Activated T-cell treated with anti-CD3 and anti-CD28 coated beads, Interleukin-2, amount 50 U/mL, for 72 hours (primary cell): ENCODE measurements at regions not wholly inside any gene's neighbourhood (a gene's known extent, or its start where the extent isn't known, plus 50 kb on each side); places are given as distances from the start of the nearest gene placed in this dataset.
A peak's percentile ranks its signal among the peaks of the same experiment; 100 is the strongest.

Experiments
- ATAC-seq, 2 donors: fragments of 150-1000 bp; cut with Tn5 transposase; replicated peaks in 1 of 2; 2 replicates each; pipeline ENCODE4 v1.10.0; 2021; ENCODE audit warnings: moderate library complexity in 2 of 2, mild to moderate bottlenecking in 1 of 2
- DNase-seq, 2 donors: peaks; one replicate each; pipeline ENCODE4 v3.0.0; 2021 to 2022; ENCODE audit warnings: mixed read lengths in 1 of 2
- H3K27ac Mint-ChIP-seq: one replicate; pipeline ENCODE4 v1.8.0; 2022; ENCODE audit warnings: mild to moderate bottlenecking, moderate library complexity, mixed read lengths
- H3K27me3 Mint-ChIP-seq: one replicate; pipeline ENCODE4 v1.8.0; 2022; ENCODE audit warnings: low read depth, mixed read lengths
- H3K36me3 Mint-ChIP-seq, 2 donors: one replicate each; pipeline ENCODE4 v1.8.0; 2022; ENCODE audit warnings: mixed read lengths in 2 of 2, mild to moderate bottlenecking in 1 of 2; ENCODE audit not compliant: insufficient read depth in 2 of 2
- H3K4me1 Mint-ChIP-seq: one replicate; pipeline ENCODE4 v1.8.0; 2022; ENCODE audit warnings: low read depth, mixed read lengths
- H3K4me3 Mint-ChIP-seq, 2 donors: one replicate each; pipeline ENCODE4 v1.8.0; 2022; ENCODE audit warnings: mild to moderate bottlenecking in 2 of 2, mixed read lengths in 2 of 2, moderate library complexity in 2 of 2
- H3K9me3 Mint-ChIP-seq, 2 donors: one replicate each; pipeline ENCODE4 v1.8.0; 2022; ENCODE audit warnings: mixed read lengths in 2 of 2

- DNase-seq (no peak), ATAC-seq (no peak)
- no peaks in the 10 kb centered on the region for H3K9me3 Mint-ChIP-seq
- H3K27ac Mint-ChIP-seq, result no peak overlapping the region
- H3K4me1 Mint-ChIP-seq, result peaks cover 6% of the 10 kb centered on the region
- H3K27me3 Mint-ChIP-seq, result peaks cover 5% of the 10 kb centered on the region
- H3K4me3 Mint-ChIP-seq, result no peak overlapping the region
- no peaks in the 10 kb centered on the region for H3K36me3 Mint-ChIP-seq
Measured at GRCh38 chr3:139771331-139771730, 93.6 kb upstream of the NMNAT3 start.

GRCh38 chr3:139770577-139770976, 92.8 kb upstream of the NMNAT3 start:
- DNase-seq (no peak), ATAC-seq (no peak)
- Mint-ChIP-seq H3K4me1 (peaks cover 6% of the 10 kb centered on the region), H3K9me3 (no peaks in the 10 kb centered on the region), H3K36me3 (no peaks in the 10 kb centered on the region), H3K27ac (no peak overlapping the region), H3K27me3 (peaks cover 5% of the 10 kb centered on the region), H3K4me3 (no peak overlapping the region)

GRCh38 chr3:139769796-139770195, 92.0 kb upstream of the NMNAT3 start:
- H3K27me3 Mint-ChIP-seq, result peaks cover 5% of the 10 kb centered on the region
- H3K27ac Mint-ChIP-seq, result no peak overlapping the region
- ATAC-seq (no peak), DNase-seq (no peak)
- H3K36me3 Mint-ChIP-seq, result no peaks in the 10 kb centered on the region
- no peaks in the 10 kb centered on the region for H3K9me3 Mint-ChIP-seq
- peaks cover 6% of the 10 kb centered on the region for H3K4me1 Mint-ChIP-seq
- H3K4me3 Mint-ChIP-seq, result no peak overlapping the region

- Mint-ChIP-seq H3K27ac (no peak overlapping the region), H3K4me1 (no peaks in the 10 kb centered on the region), H3K4me3 (no peak overlapping the region), H3K36me3 (no peaks in the 10 kb centered on the region), H3K9me3 (no peaks in the 10 kb centered on the region), H3K27me3 (peaks cover 5% of the 10 kb centered on the region)
- ATAC-seq, result no peak
- DNase-seq, result no peak
Measured at GRCh38 chr3:139764936-139765335, 87.2 kb upstream of the NMNAT3 start.

- Mint-ChIP-seq H3K27me3 (peaks cover under 1% of the 10 kb centered on the region), H3K27ac (no peak overlapping the region), H3K36me3 (no peaks in the 10 kb centered on the region), H3K4me1 (no peaks in the 10 kb centered on the region), H3K9me3 (no peaks in the 10 kb centered on the region), H3K4me3 (no peak overlapping the region)
- DNase-seq (no peak), ATAC-seq (no peak)
Measured at GRCh38 chr3:139764069-139764905, 86.5 kb upstream of the NMNAT3 start.

- no peaks in the 10 kb centered on the region for H3K4me1 Mint-ChIP-seq
Measured at GRCh38 chr3:139762302-139762701, 84.5 kb upstream of the NMNAT3 start.

GRCh38 chr3:139759470-139759869, 81.7 kb upstream of the NMNAT3 start:
- Mint-ChIP-seq H3K4me1 (no peaks in the 10 kb centered on the region), H3K9me3 (no peaks in the 10 kb centered on the region), H3K27me3 (no peaks in the 10 kb centered on the region), H3K36me3 (no peaks in the 10 kb centered on the region), H3K27ac (no peak overlapping the region), H3K4me3 (no peak overlapping the region)
- ATAC-seq (no peak), DNase-seq (no peak)

More at GRCh38 chr3:139762302-139762701, 84.5 kb upstream of the NMNAT3 start:
- H3K27me3 Mint-ChIP-seq, result no peaks in the 10 kb centered on the region
- DNase-seq (no peak), ATAC-seq (no peak)
- no peaks in the 10 kb centered on the region for H3K9me3 Mint-ChIP-seq
- no peaks in the 10 kb centered on the region for H3K36me3 Mint-ChIP-seq
- no peak overlapping the region for H3K27ac Mint-ChIP-seq
- no peak overlapping the region for H3K4me3 Mint-ChIP-seq

GRCh38 chr3:139758654-139759291, 81.0 kb upstream of the NMNAT3 start:
- Mint-ChIP-seq H3K4me1 (no peaks in the 10 kb centered on the region), H3K9me3 (no peaks in the 10 kb centered on the region), H3K4me3 (no peak overlapping the region), H3K27me3 (no peaks in the 10 kb centered on the region), H3K36me3 (no peaks in the 10 kb centered on the region), H3K27ac (no peak overlapping the region)
- DNase-seq (no peak), ATAC-seq (peak in 1 of 2 donors; percentile 18)

GRCh38 chr3:139757448-139758030, 79.8 kb upstream of the NMNAT3 start:
- no peak overlapping the region for H3K27ac Mint-ChIP-seq
- H3K4me3 Mint-ChIP-seq, result no peak overlapping the region
- no peaks in the 10 kb centered on the region for H3K9me3 Mint-ChIP-seq
- no peaks in the 10 kb centered on the region for H3K4me1 Mint-ChIP-seq
- no peaks in the 10 kb centered on the region for H3K36me3 Mint-ChIP-seq
- ATAC-seq (no peak), DNase-seq (no peak)
- no peaks in the 10 kb centered on the region for H3K27me3 Mint-ChIP-seq

GRCh38 chr3:139756529-139757103, 78.8 kb upstream of the NMNAT3 start:
- no peaks in the 10 kb centered on the region for H3K36me3 Mint-ChIP-seq
- DNase-seq (no peak), ATAC-seq (no peak)
- H3K4me3 Mint-ChIP-seq, result no peak overlapping the region
- no peaks in the 10 kb centered on the region for H3K9me3 Mint-ChIP-seq
- H3K27ac Mint-ChIP-seq, result no peak overlapping the region
- H3K27me3 Mint-ChIP-seq, result no peaks in the 10 kb centered on the region
- no peaks in the 10 kb centered on the region for H3K4me1 Mint-ChIP-seq

- no peak overlapping the region for H3K27ac Mint-ChIP-seq
- no peaks in the 10 kb centered on the region for H3K27me3 Mint-ChIP-seq
- DNase-seq (no peak), ATAC-seq (no peak)
- no peaks in the 10 kb centered on the region for H3K4me1 Mint-ChIP-seq
- peaks cover 0 to 4% of the 10 kb centered on the region in 2 donors for H3K9me3 Mint-ChIP-seq
- H3K36me3 Mint-ChIP-seq, result no peaks in the 10 kb centered on the region
- no peak overlapping the region for H3K4me3 Mint-ChIP-seq
Measured at GRCh38 chr3:139755551-139755950, 77.8 kb upstream of the NMNAT3 start.

GRCh38 chr3:139751789-139752188, 74.0 kb upstream of the NMNAT3 start:
- no peak overlapping the region for H3K27ac Mint-ChIP-seq
- no peaks in the 10 kb centered on the region for H3K27me3 Mint-ChIP-seq
- H3K36me3 Mint-ChIP-seq, result peaks cover 0 to 4% of the 10 kb centered on the region in 2 donors
- no peak overlapping the region for H3K4me3 Mint-ChIP-seq
- H3K9me3 Mint-ChIP-seq, result peaks cover 1 to 8% of the 10 kb centered on the region in 2 donors
- ATAC-seq (no peak), DNase-seq (no peak)
- no peaks in the 10 kb centered on the region for H3K4me1 Mint-ChIP-seq

GRCh38 chr3:139746481-139746880, 68.7 kb upstream of the NMNAT3 start:
- H3K27ac Mint-ChIP-seq, result no peak overlapping the region
- H3K36me3 Mint-ChIP-seq, result peaks cover 0 to 4% of the 10 kb centered on the region in 2 donors
- DNase-seq, result no peak
- ATAC-seq, result no peak
- H3K4me1 Mint-ChIP-seq, result no peaks in the 10 kb centered on the region
- H3K4me3 Mint-ChIP-seq, result no peak overlapping the region
- H3K27me3 Mint-ChIP-seq, result no peaks in the 10 kb centered on the region
- peaks cover 1 to 8% of the 10 kb centered on the region in 2 donors for H3K9me3 Mint-ChIP-seq
